A549 (cell line): ENCODE measurements at regions not wholly inside any gene's neighbourhood (a gene's known extent, or its start where the extent isn't known, plus 50 kb on each side); places are given as distances from the start of the nearest gene placed in this dataset.

Source experiments
- TF ChIP-seq, protein P1 (sequence below): IDR thresholded peaks from 2 replicates; pipeline ENCODE4 v1.6.1; 2012
- TF ChIP-seq, protein P2 (sequence below): fragments of >200 bp; sonication (Bioruptor Twin); formaldehyde crosslinking; IDR thresholded peaks from 3 replicates; pipeline ENCODE4 v1.5.1; 2016

DNA sequence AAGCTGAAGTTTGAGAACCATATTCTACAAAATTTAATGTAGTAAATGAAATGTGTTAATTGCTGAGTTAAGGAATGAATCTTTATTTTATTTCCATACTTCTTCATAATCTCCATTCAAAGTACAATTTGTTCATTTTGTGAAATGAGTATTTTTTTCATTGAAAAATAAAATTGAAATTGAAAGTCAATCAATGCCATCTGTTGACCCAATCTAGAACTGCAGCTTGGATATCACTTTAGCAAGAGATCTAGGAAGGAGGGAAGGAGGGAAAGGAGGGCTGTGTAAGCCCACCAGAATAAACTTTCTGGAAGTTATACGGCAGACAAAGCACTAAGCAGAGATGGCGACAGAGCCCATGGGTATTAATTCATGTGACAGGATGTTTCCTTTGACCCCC lies 128.4 kb downstream of the ZMAT1 start:
- TF ChIP-seq, protein P1, sequence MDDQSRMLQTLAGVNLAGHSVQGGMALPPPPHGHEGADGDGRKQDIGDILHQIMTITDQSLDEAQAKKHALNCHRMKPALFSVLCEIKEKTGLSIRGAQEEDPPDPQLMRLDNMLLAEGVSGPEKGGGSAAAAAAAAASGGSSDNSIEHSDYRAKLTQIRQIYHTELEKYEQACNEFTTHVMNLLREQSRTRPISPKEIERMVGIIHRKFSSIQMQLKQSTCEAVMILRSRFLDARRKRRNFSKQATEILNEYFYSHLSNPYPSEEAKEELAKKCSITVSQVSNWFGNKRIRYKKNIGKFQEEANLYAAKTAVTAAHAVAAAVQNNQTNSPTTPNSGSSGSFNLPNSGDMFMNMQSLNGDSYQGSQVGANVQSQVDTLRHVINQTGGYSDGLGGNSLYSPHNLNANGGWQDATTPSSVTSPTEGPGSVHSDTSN, result no peak
- TF ChIP-seq, protein P2, sequence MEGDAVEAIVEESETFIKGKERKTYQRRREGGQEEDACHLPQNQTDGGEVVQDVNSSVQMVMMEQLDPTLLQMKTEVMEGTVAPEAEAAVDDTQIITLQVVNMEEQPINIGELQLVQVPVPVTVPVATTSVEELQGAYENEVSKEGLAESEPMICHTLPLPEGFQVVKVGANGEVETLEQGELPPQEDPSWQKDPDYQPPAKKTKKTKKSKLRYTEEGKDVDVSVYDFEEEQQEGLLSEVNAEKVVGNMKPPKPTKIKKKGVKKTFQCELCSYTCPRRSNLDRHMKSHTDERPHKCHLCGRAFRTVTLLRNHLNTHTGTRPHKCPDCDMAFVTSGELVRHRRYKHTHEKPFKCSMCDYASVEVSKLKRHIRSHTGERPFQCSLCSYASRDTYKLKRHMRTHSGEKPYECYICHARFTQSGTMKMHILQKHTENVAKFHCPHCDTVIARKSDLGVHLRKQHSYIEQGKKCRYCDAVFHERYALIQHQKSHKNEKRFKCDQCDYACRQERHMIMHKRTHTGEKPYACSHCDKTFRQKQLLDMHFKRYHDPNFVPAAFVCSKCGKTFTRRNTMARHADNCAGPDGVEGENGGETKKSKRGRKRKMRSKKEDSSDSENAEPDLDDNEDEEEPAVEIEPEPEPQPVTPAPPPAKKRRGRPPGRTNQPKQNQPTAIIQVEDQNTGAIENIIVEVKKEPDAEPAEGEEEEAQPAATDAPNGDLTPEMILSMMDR, result peak; percentile 27
